WTC11 (cell line): ENCODE measurements at regions not wholly inside any gene's neighbourhood (a gene's known extent, or its start where the extent isn't known, plus 50 kb on each side); places are given as distances from the start of the nearest gene placed in this dataset.

Experiments used
- ATAC-seq: fragments of 200-7000 bp; cut with Tn5 transposase; 2 replicates; pipeline ENCODE4 v1.10.0; 2021; ENCODE audit warnings: mild to moderate bottlenecking, moderate library complexity
- CTCF ChIA-PET: fragments of 300-600 bp; sonication (Branson Sonifier 250); formaldehyde crosslinking; loops from one replicate; lab custom pipeline; 2021; ENCODE audit warnings: antibody characterized with exemption; lab: Charles Lee
- POLR2A ChIA-PET: fragments of 350-600 bp; sonication (Branson Sonifier 250); formaldehyde crosslinking; loops from one replicate; lab custom pipeline; 2021; ENCODE audit warnings: antibody characterized with exemption; lab: Charles Lee
- DNase-seq: peaks from one replicate; pipeline ENCODE4 v3.0.0; 2021; ENCODE audit warnings: low spot score
- H3K27ac Mint-ChIP-seq: 2 replicates; pipeline ENCODE4 v1.8.0; 2021; ENCODE audit warnings: mixed read lengths
- H3K27me3 Mint-ChIP-seq: 2 replicates; pipeline ENCODE4 v1.8.0; 2021; ENCODE audit warnings: low read depth, mild to moderate bottlenecking, moderate library complexity, mixed read lengths
- H3K36me3 Mint-ChIP-seq: 2 replicates; pipeline ENCODE4 v1.8.0; 2021; ENCODE audit warnings: mixed read lengths
- H3K4me1 Mint-ChIP-seq: 2 replicates; pipeline ENCODE4 v1.8.0; 2022; ENCODE audit warnings: mixed read lengths
- H3K4me3 Mint-ChIP-seq: 2 replicates; pipeline ENCODE4 v1.8.0; 2021; ENCODE audit warnings: mild to moderate bottlenecking, moderate library complexity, mixed read lengths
- H3K9me3 Mint-ChIP-seq: 2 replicates; pipeline ENCODE4 v1.8.0; 2021; ENCODE audit warnings: mixed read lengths
- ATF1 ChIP-seq: sonication (generic); formaldehyde crosslinking; IDR thresholded peaks from 2 replicates; pipeline ENCODE4 v1.8.1; 2023; ENCODE audit warnings: mild to moderate bottlenecking, moderate library complexity, missing genetic modification reagents
- ESRRA ChIP-seq: sonication (generic); formaldehyde crosslinking; IDR thresholded peaks from 2 replicates; pipeline ENCODE4 v1.8.1; 2022; ENCODE audit warnings: mild to moderate bottlenecking, missing genetic modification reagents, borderline replicate concordance
- FOXJ3 ChIP-seq: sonication (generic); formaldehyde crosslinking; IDR thresholded peaks from 2 replicates; pipeline ENCODE4 v1.9.0; 2021; ENCODE audit warnings: missing genetic modification reagents, mild to moderate bottlenecking, borderline replicate concordance
- FOXK1 ChIP-seq: sonication (generic); formaldehyde crosslinking; IDR thresholded peaks from 2 replicates; pipeline ENCODE4 v1.8.0; 2022; ENCODE audit warnings: mild to moderate bottlenecking, moderate library complexity, missing genetic modification reagents
- NFYB ChIP-seq: sonication (generic); formaldehyde crosslinking; conservative IDR thresholded peaks from 2 replicates; pipeline ENCODE4 v1.8.0; 2022; ENCODE audit warnings: low read depth, missing genetic modification reagents
- NR3C1 ChIP-seq: sonication (generic); formaldehyde crosslinking; conservative IDR thresholded peaks from 2 replicates; pipeline ENCODE4 v1.8.1; 2023; ENCODE audit warnings: low read depth, mild to moderate bottlenecking, missing genetic modification reagents
- SMAD4 ChIP-seq: sonication (generic); formaldehyde crosslinking; IDR thresholded peaks from 2 replicates; pipeline ENCODE4 v1.8.0; 2022; ENCODE audit warnings: mild to moderate bottlenecking, missing genetic modification reagents
- SOX15 ChIP-seq: fragments of 250-450 bp; sonication (Bioruptor Pico); IDR thresholded peaks from 2 replicates; pipeline ENCODE4 v1.9.0; 2021; ENCODE audit warnings: mild to moderate bottlenecking
- TP53 ChIP-seq: sonication (generic); formaldehyde crosslinking; IDR thresholded peaks from 2 replicates; pipeline ENCODE4 v1.8.1; 2023; ENCODE audit warnings: mild to moderate bottlenecking, missing genetic modification reagents
- ZBTB21 ChIP-seq: sonication (generic); formaldehyde crosslinking; IDR thresholded peaks from 2 replicates; pipeline ENCODE4 v1.8.1; 2023; ENCODE audit warnings: mild to moderate bottlenecking, missing genetic modification reagents, borderline replicate concordance
- ZNF219 ChIP-seq: sonication (generic); formaldehyde crosslinking; IDR thresholded peaks from 2 replicates; pipeline ENCODE4 v1.8.0; 2023; ENCODE audit warnings: missing genetic modification reagents, mild to moderate bottlenecking, borderline replicate concordance
- ZNF232 ChIP-seq: sonication (generic); formaldehyde crosslinking; IDR thresholded peaks from 2 replicates; pipeline ENCODE4 v1.8.0; 2022; ENCODE audit warnings: mild to moderate bottlenecking, missing genetic modification reagents
- ZNF263 ChIP-seq: sonication (generic); formaldehyde crosslinking; IDR thresholded peaks from 2 replicates; pipeline ENCODE4 v1.8.1; 2022; ENCODE audit warnings: low read depth, mild to moderate bottlenecking, moderate library complexity, missing genetic modification reagents
- ZNF416 ChIP-seq: fragments of 250-450 bp; sonication (Bioruptor Pico); IDR thresholded peaks from 2 replicates; pipeline ENCODE4 v1.9.0; 2021; ENCODE audit warnings: mild to moderate bottlenecking, inconsistent platforms
- TF ChIP-seq, protein P1 (sequence below): sonication (generic); formaldehyde crosslinking; IDR thresholded peaks from 2 replicates; pipeline ENCODE4 v1.8.0; 2023; ENCODE audit warnings: mild to moderate bottlenecking, missing genetic modification reagents
- TF ChIP-seq, protein P2 (sequence below): fragments of 250-450 bp; sonication (Bioruptor Pico); IDR thresholded peaks from 2 replicates; pipeline ENCODE4 v1.9.0; 2021; ENCODE audit warnings: moderate library complexity, mild to moderate bottlenecking, inconsistent platforms, borderline replicate concordance
- TF ChIP-seq, protein P3 (sequence below): sonication (generic); formaldehyde crosslinking; IDR thresholded peaks from 2 replicates; pipeline ENCODE4 v1.8.0; 2023; ENCODE audit warnings: missing genetic modification reagents
- TF ChIP-seq, protein P4 (sequence below): sonication (generic); formaldehyde crosslinking; IDR thresholded peaks from 2 replicates; pipeline ENCODE4 v1.8.1; 2022; ENCODE audit warnings: missing genetic modification reagents, borderline replicate concordance
- TF ChIP-seq, protein P5 (sequence below): sonication (generic); formaldehyde crosslinking; IDR thresholded peaks from 2 replicates; pipeline ENCODE4 v1.8.1; 2023; ENCODE audit warnings: mild to moderate bottlenecking, missing genetic modification reagents, moderate library complexity
- TF ChIP-seq, protein P6 (sequence below): fragments of 250-450 bp; sonication (Bioruptor Pico); IDR thresholded peaks from 2 replicates; pipeline ENCODE4 v1.9.0; 2021; ENCODE audit warnings: mild to moderate bottlenecking
- TF ChIP-seq, protein P7 (sequence below): sonication (generic); formaldehyde crosslinking; IDR thresholded peaks from 2 replicates; pipeline ENCODE4 v1.8.0; 2022; ENCODE audit warnings: missing genetic modification reagents

DNA sequence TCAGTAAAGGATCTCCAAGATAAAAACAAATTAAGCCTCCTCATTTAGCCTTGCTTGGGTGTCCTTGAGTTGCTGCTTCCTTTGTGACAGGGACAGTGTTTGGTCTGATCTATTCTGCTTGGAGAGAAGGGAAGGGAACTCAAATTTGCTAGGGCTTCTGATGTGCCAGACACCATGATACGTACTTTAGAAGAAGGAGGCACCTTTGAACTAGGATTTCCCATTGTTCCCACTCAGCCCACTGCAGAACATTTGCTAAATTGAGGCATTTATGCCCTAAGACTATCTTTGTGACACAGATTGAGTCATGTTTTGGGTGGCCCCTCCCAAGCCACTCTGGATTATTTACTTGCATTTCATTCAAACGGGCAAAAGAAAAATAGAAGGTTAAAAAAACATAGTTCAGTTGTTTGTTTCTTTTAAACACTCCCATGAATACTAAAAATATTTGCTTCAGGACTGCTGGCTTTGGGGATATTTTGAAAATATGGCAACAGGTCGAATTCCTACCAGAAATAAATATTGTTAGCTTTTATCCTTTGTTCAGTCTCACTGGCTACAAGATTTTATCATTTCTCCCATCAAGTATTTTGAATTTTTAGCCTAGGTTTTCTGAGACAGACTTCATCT lies 81.9 kb upstream of the WLS start:
- POLR2A ChIA-PET, result no interaction called here
- no peak for DNase-seq
- Mint-ChIP-seq H3K36me3 (no peaks in the 10 kb centered on the region), H3K4me3 (no peak overlapping the region), H3K4me1 (peaks cover 7% of the 10 kb centered on the region; the same call in 1 of the 2 replicates), H3K27me3 (no peaks in the 10 kb centered on the region), H3K27ac (no peak overlapping the region), H3K9me3 (no peaks in the 10 kb centered on the region; the same call in 1 of the 2 replicates)
- no peak for TF ChIP-seq NFYB (CRISPR knock-in tag)
- no peak for ATAC-seq
- CTCF ChIA-PET, result interaction anchor here (0.5 to 1.0 kb wide), 2 partner anchors 82 to 774 kb away, joined by 3 to 4 read pairs; partner anchors contain the start of gene WLS

DNA sequence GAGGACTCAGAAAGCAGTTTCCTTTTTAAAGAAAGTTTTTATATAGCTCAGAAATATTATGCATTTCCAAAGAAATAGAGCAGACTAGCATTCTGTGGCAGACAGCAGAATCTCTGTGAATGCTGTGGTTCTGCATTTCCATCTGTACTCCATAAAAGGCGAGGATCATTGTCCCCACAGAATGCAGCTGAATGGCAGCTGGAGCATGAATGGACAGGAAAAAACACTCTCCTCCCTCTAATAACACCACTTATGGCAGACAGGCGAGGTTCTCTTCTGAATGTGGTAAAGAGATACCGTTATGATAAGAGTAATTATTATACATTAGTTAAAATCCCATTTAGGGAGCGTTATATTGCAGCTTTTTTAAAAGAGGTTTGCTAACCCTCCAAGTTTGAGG lies 81.4 kb upstream of the WLS start:
- no peaks in the 10 kb centered on the region; the same call in 1 of the 2 replicates for H3K9me3 Mint-ChIP-seq
- H3K27ac Mint-ChIP-seq, result no peak overlapping the region
- ChIA-PET POLR2A (no interaction called here), CTCF (interaction anchor here (0.5 to 1.3 kb wide), 3 partner anchors 81 to 775 kb away, joined by 3 to 6 read pairs (median 4); partner anchors contain the start of gene WLS)
- H3K36me3 Mint-ChIP-seq, result no peaks in the 10 kb centered on the region
- no peak for ATAC-seq
- no peaks in the 10 kb centered on the region for H3K27me3 Mint-ChIP-seq
- H3K4me3 Mint-ChIP-seq, result no peak overlapping the region
- peaks cover 7% of the 10 kb centered on the region; the same call in 1 of the 2 replicates for H3K4me1 Mint-ChIP-seq
- DNase-seq, result no peak
- TF ChIP-seq ZNF416 (CRISPR knock-in tag), result no peak
- TF ChIP-seq, protein P1, sequence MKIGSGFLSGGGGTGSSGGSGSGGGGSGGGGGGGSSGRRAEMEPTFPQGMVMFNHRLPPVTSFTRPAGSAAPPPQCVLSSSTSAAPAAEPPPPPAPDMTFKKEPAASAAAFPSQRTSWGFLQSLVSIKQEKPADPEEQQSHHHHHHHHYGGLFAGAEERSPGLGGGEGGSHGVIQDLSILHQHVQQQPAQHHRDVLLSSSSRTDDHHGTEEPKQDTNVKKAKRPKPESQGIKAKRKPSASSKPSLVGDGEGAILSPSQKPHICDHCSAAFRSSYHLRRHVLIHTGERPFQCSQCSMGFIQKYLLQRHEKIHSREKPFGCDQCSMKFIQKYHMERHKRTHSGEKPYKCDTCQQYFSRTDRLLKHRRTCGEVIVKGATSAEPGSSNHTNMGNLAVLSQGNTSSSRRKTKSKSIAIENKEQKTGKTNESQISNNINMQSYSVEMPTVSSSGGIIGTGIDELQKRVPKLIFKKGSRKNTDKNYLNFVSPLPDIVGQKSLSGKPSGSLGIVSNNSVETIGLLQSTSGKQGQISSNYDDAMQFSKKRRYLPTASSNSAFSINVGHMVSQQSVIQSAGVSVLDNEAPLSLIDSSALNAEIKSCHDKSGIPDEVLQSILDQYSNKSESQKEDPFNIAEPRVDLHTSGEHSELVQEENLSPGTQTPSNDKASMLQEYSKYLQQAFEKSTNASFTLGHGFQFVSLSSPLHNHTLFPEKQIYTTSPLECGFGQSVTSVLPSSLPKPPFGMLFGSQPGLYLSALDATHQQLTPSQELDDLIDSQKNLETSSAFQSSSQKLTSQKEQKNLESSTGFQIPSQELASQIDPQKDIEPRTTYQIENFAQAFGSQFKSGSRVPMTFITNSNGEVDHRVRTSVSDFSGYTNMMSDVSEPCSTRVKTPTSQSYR (CRISPR knock-in tag), result no peak
- no peak for TF ChIP-seq ATF1
- TF ChIP-seq, protein P2, sequence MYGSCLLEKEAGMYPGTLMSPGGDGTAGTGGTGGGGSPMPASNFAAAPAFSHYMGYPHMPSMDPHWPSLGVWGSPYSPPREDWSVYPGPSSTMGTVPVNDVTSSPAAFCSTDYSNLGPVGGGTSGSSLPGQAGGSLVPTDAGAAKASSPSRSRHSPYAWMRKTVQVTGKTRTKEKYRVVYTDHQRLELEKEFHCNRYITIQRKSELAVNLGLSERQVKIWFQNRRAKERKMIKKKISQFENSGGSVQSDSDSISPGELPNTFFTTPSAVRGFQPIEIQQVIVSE (CRISPR knock-in tag), result no peak
- no peak for TF ChIP-seq ESRRA (CRISPR knock-in tag)
- TF ChIP-seq, protein P3, sequence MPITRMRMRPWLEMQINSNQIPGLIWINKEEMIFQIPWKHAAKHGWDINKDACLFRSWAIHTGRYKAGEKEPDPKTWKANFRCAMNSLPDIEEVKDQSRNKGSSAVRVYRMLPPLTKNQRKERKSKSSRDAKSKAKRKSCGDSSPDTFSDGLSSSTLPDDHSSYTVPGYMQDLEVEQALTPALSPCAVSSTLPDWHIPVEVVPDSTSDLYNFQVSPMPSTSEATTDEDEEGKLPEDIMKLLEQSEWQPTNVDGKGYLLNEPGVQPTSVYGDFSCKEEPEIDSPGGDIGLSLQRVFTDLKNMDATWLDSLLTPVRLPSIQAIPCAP (CRISPR knock-in tag), result no peak
- TF ChIP-seq, protein P4, sequence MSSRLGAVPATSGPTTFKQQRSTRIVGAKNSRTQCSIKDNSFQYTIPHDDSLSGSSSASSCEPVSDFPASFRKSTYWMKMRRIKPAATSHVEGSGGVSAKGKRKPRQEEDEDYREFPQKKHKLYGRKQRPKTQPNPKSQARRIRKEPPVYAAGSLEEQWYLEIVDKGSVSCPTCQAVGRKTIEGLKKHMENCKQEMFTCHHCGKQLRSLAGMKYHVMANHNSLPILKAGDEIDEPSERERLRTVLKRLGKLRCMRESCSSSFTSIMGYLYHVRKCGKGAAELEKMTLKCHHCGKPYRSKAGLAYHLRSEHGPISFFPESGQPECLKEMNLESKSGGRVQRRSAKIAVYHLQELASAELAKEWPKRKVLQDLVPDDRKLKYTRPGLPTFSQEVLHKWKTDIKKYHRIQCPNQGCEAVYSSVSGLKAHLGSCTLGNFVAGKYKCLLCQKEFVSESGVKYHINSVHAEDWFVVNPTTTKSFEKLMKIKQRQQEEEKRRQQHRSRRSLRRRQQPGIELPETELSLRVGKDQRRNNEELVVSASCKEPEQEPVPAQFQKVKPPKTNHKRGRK (CRISPR knock-in tag), result no peak
- TF ChIP-seq ZNF232 (CRISPR knock-in tag), result no peak
- TF ChIP-seq, all 79 proteins: peak for 0

DNA sequence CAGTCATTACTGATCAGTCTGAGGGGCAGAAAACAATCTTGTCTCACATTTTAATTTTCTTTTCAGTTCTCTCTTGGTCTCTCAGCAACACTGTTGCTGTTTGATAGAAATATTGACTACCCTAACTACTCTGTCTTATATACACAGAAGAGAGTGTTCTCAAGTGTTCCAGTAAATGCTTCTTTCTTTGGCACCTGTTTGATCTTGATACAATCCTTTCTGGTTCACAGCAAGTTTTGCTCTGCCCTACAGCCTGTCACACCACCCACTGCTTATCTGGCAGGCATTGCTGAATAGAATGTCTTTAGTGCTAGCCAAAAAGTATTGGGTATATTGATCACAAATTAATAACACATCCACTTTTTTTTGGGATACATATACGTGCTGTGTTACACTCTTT lies 75.7 kb upstream of the WLS start:
- DNase-seq (no peak), ATAC-seq (no peak)
- Mint-ChIP-seq H3K4me3 (no peak overlapping the region), H3K27me3 (peaks cover 6% of the 10 kb centered on the region), H3K4me1 (no peaks in the 10 kb centered on the region), H3K9me3 (no peaks in the 10 kb centered on the region; the same call in 1 of the 2 replicates), H3K36me3 (no peaks in the 10 kb centered on the region), H3K27ac (no peak overlapping the region)
- ChIA-PET CTCF (interaction anchor here (0.6 to 1.2 kb wide), 2 partner anchors 13 to 1181 kb away, joined by 3 read pairs; no protein-coding TSS in a partner anchor), POLR2A (no interaction called here)
- TF ChIP-seq ZNF219, result no peak
- TF ChIP-seq TP53 (CRISPR knock-in tag), result no peak
- TF ChIP-seq, protein P5, sequence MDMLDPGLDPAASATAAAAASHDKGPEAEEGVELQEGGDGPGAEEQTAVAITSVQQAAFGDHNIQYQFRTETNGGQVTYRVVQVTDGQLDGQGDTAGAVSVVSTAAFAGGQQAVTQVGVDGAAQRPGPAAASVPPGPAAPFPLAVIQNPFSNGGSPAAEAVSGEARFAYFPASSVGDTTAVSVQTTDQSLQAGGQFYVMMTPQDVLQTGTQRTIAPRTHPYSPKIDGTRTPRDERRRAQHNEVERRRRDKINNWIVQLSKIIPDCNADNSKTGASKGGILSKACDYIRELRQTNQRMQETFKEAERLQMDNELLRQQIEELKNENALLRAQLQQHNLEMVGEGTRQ (CRISPR knock-in tag), result no peak
- no peak for TF ChIP-seq NR3C1 (CRISPR knock-in tag)
- no peak for TF ChIP-seq FOXJ3 (CRISPR knock-in tag)
- no peak for TF ChIP-seq ZBTB21 (CRISPR knock-in tag)
- TF ChIP-seq FOXK1 (CRISPR knock-in tag), result no peak
- TF ChIP-seq ZNF263 (CRISPR knock-in tag), result no peak
- TF ChIP-seq SOX15 (CRISPR knock-in tag), result no peak
- TF ChIP-seq, protein P6, sequence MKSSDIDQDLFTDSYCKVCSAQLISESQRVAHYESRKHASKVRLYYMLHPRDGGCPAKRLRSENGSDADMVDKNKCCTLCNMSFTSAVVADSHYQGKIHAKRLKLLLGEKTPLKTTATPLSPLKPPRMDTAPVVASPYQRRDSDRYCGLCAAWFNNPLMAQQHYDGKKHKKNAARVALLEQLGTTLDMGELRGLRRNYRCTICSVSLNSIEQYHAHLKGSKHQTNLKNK (CRISPR knock-in tag), result no peak
- TF ChIP-seq, protein P7, sequence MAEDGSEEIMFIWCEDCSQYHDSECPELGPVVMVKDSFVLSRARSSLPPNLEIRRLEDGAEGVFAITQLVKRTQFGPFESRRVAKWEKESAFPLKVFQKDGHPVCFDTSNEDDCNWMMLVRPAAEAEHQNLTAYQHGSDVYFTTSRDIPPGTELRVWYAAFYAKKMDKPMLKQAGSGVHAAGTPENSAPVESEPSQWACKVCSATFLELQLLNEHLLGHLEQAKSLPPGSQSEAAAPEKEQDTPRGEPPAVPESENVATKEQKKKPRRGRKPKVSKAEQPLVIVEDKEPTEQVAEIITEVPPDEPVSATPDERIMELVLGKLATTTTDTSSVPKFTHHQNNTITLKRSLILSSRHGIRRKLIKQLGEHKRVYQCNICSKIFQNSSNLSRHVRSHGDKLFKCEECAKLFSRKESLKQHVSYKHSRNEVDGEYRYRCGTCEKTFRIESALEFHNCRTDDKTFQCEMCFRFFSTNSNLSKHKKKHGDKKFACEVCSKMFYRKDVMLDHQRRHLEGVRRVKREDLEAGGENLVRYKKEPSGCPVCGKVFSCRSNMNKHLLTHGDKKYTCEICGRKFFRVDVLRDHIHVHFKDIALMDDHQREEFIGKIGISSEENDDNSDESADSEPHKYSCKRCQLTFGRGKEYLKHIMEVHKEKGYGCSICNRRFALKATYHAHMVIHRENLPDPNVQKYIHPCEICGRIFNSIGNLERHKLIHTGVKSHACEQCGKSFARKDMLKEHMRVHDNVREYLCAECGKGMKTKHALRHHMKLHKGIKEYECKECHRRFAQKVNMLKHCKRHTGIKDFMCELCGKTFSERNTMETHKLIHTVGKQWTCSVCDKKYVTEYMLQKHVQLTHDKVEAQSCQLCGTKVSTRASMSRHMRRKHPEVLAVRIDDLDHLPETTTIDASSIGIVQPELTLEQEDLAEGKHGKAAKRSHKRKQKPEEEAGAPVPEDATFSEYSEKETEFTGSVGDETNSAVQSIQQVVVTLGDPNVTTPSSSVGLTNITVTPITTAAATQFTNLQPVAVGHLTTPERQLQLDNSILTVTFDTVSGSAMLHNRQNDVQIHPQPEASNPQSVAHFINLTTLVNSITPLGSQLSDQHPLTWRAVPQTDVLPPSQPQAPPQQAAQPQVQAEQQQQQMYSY (CRISPR knock-in tag), result no peak
- TF ChIP-seq SMAD4, result no peak
